ENCODE measurements at regions not wholly inside any gene's neighbourhood (a gene's known extent, or its start where the extent isn't known, plus 50 kb on each side); places are given as distances from the start of the nearest gene placed in this dataset.
"Not testable (repeated sequence)": the region's sequence is repeated elsewhere in the genome, so short reads cannot be mapped to it uniquely, and the experiment has no call there.

GRCh38 chr13:80824229-80824628 lies 483.3 kb upstream of the SPRY2 start:
- no peak overlapping the region for H3K27ac ChIP-seq
- TF ChIP-seq CTCF (conservative IDR thresholded peaks at IDR 0.05) = no peak
- no peak for TF ChIP-seq ZFX (IDR thresholded peaks at IDR 0.05)

- no peak for TF ChIP-seq CTCF (conservative IDR thresholded peaks at IDR 0.05)
- TF ChIP-seq ZFX (IDR thresholded peaks at IDR 0.05) = no peak
- no peak overlapping the region for H3K27ac ChIP-seq
These were observed 482.5 kb upstream of the SPRY2 start for GRCh38 chr13:80823472-80823871.

GRCh38 chr13:80821466-80821865 lies 480.5 kb upstream of the SPRY2 start:
- TF ChIP-seq ZFX (IDR thresholded peaks at IDR 0.05) (no peak), CTCF (conservative IDR thresholded peaks at IDR 0.05) (no peak)
- no peak overlapping the region for H3K27ac ChIP-seq

GRCh38 chr13:80817979-80818378 lies 477.1 kb upstream of the SPRY2 start:
- TF ChIP-seq CTCF (conservative IDR thresholded peaks at IDR 0.05) = no peak
- TF ChIP-seq ZFX (IDR thresholded peaks at IDR 0.05) = no peak
- no peak overlapping the region for H3K27ac ChIP-seq

GRCh38 chr13:80814541-80814940 lies 473.6 kb upstream of the SPRY2 start:
- H3K27ac ChIP-seq = no peak overlapping the region
- TF ChIP-seq CTCF (conservative IDR thresholded peaks at IDR 0.05) (no peak), ZFX (IDR thresholded peaks at IDR 0.05) (no peak)

- H3K27ac ChIP-seq = not testable (repeated sequence)
These were observed 469.4 kb upstream of the SPRY2 start for GRCh38 chr13:80810294-80810693.

GRCh38 chr13:80802946-80803345 lies 462.0 kb upstream of the SPRY2 start:
- H3K27ac ChIP-seq = no peak overlapping the region
- TF ChIP-seq CTCF (conservative IDR thresholded peaks at IDR 0.05) (no peak), ZFX (IDR thresholded peaks at IDR 0.05) (no peak)

- no peak overlapping the region for H3K27ac ChIP-seq
- no peak for TF ChIP-seq CTCF (conservative IDR thresholded peaks at IDR 0.05)
- TF ChIP-seq ZFX (IDR thresholded peaks at IDR 0.05) = no peak
These were observed 457.7 kb upstream of the SPRY2 start for GRCh38 chr13:80798576-80799133.
